ENCODE measurements at regions not wholly inside any gene's neighbourhood (a gene's known extent, or its start where the extent isn't known, plus 50 kb on each side); places are given as distances from the start of the nearest gene placed in this dataset.

- DNase-seq: no peak
These were observed 228.0 kb upstream of the ID2 start for GRCh38 chr2:8453904-8454302.

DNA sequence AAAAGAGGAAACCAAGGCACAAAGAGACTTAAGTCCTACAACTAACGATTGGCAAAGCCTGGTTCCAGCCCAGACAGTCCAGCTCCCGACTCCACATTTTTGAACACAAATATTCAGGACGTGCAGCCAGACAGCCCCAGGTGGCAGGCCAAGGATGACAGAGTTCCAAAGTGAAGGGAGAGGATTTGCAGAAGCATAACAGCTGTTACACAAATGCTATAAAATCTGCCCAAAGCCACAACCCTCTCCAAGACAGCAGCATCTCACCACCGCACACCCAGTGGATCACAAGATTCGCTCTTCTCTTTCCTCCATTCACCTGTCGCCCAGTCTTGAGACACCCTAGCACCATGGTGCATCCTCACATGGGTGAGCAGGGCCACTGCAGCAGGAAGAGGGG, 227.1 kb upstream of the ID2 start:
- DNase-seq: no peak

GRCh38 chr2:8455236-8456150, 226.4 kb upstream of the ID2 start:
- no peak for DNase-seq

DNA sequence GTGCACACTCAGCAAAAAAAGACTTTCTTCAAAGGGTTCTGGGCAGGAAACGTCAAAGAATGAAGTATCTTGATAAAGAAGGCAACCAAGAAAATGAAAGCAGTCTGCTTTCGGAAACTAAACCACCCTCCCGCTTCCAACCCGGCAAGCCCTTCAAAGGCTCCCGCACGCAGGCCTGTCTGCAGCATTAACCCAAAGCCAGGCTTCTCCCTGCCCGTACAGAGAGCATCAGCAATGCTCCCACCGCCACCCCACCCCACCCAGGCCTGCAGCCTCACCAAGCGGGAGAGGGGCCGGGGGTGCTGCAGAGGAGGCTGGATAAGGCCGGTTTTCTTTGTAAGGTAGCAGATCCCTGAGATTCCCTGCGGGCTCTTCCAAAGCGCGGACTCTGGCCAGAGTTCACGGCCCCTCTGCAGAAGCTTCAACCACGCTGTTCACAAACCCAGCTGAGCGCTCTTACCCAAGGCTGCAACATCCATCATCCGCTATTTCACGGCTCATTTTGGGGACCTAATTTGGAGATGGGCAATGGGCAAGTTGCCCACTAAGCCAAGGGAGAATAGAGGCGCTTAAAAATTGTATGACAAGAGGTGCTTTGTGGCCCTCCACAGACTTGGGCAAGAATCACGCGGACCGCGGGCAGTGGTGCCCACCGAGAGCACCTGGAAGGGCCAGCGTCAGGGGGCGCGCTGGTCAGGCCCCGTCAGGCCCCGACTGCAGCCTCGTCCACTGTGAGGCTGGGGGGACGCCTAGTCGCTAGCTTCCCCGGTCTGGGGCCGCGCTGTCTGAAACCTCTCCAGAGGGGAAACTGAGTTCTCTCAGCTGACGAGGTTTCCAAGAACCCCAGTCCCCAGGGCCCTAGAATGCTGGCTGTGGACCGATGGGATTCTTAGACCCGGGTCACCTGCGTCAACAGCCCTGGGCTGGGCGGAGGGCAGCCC, 225.4 kb upstream of the ID2 start:
- no peak for DNase-seq

- no peak for DNase-seq
These were observed 224.8 kb upstream of the ID2 start for GRCh38 chr2:8457092-8457481.

DNA sequence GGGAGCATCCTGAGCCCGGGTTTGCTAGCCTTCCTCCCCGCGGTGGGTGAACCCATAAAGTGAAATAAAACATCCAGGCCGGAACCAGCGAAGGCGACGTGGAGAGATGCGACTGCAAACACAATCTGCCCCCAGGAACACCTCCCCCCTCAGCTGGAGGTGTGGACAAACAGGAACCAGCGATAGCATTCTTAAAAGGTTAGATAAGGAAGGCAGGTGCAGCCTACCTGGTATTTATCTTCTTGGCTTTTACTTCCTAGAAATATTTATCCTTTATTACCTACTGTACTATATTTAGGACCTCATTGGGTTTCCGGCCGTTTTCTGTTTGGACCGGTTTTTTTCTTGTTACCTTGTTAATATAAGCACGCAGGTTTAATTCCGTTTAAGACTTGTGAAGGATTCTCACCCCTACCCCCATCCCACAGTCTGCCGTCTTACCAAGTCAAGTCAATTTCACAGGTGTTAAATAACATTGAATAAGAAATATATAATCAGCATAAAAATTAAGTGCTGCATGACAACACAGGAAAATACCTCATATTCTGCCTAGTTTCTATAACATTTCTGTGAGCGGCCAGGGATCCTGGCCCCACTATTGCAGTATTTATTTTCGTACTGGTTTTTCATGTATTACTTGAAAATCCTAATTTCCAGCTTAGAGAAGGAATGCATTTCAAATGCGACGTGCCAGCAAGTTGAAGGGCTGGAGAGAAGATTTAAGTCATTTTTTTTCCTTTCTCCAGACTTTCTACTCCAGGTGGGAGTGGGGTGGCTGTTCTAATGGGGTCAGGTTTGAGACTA, 224.0 kb upstream of the ID2 start:
- DNase-seq: no peak

GRCh38 chr2:8458503-8459459, 223.1 kb upstream of the ID2 start:
- DNase-seq: no peak

DNA sequence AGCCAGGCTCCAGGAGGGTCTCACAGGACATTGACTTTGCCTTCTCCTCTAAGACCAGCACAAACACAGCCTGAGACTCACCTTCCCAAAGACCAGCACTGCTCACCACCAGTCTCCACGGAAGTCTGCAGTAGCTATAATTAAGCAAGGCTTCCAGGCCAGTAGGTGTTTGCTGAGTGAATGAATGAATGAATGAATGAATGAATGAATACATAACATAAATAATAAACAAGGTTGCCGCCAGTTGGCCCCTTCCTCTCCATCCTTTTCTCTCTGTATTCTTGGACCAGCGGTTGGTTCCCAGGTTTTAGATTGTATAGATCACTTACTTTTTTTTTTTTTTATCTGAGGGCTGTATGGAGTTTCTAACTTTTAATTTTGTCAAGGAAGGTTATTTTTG, 222.4 kb upstream of the ID2 start:
- no peak for DNase-seq

DNA sequence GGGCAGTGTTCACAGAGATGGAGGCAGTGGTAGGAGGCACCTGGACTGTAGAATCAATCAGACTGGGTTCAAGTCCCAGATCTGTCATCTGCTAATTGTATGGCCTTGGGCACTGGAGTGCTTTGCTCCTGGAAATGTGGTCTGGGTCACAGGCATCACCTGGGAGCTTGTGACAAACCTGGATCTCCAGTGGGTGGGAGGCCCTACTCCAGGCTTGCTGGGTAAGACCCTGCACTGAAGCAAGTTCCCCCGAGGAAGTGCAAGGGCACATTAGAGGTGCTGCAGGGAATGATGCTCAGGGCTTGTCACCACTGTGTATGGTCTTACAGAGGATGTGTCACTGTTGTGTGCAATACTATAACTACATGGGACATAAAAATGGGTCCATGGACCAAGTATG, 220.5 kb upstream of the ID2 start:
- DNase-seq: no peak

DNA sequence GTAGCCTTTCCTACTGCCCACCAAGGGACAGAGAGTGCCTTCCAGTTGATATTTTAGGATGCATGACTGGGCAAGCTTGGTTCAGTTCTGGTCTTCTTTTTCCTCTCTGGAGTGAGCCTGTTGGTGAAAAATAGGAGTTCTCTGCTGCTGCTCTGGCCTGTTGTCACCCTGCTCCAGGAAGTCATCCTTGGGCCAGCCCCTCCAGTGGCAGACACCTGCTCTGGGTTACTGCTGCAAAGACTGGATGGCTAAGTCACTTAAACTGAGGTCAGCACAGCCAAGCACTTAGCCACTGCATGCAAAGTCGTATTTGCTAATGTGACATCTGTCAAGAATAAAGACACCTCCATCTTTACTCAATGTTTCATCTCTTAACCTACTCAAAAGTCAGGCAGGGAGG, 219.6 kb upstream of the ID2 start:
- no peak for DNase-seq

DNA sequence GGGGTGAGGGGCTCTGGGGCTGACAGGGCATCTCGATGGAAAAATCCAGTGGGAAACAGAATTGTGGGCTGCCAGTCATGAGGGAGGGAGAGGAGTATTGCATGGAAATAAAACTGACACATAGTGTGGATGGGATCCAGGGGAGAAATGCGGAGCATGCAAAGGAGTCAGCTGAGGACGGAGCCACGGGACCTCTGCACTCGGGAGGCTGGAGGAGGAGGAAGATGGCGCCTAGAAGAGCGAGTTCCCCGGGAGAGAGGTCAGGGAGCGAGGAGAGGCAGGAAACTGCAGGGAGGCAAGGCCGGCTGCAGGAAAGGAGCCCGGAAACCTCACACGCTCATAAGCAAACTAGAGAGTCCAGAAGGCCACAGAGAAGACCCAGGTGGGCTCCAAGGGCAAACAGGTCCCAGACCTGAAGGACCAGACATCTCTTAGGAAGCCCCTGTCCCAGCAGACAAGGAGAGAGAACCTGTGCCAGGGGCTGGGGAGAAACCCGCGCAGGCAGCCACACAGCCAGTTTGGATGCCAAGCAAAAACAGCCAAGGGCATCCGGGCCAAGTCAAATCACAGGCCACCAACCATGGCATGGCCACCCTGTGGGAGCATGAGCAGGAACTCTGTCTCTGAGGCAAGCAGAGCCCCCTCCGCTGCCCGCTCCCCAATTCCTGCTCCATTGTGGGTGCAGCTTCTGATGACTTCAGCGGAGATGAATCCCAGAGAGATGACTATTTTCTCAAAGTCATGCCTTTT, 218.8 kb upstream of the ID2 start:
- no peak for DNase-seq

- no peak for DNase-seq
These were observed 216.3 kb upstream of the ID2 start for GRCh38 chr2:8465560-8465959.

- DNase-seq: no peak
These were observed 212.0 kb upstream of the ID2 start for GRCh38 chr2:8469709-8470493.

DNA sequence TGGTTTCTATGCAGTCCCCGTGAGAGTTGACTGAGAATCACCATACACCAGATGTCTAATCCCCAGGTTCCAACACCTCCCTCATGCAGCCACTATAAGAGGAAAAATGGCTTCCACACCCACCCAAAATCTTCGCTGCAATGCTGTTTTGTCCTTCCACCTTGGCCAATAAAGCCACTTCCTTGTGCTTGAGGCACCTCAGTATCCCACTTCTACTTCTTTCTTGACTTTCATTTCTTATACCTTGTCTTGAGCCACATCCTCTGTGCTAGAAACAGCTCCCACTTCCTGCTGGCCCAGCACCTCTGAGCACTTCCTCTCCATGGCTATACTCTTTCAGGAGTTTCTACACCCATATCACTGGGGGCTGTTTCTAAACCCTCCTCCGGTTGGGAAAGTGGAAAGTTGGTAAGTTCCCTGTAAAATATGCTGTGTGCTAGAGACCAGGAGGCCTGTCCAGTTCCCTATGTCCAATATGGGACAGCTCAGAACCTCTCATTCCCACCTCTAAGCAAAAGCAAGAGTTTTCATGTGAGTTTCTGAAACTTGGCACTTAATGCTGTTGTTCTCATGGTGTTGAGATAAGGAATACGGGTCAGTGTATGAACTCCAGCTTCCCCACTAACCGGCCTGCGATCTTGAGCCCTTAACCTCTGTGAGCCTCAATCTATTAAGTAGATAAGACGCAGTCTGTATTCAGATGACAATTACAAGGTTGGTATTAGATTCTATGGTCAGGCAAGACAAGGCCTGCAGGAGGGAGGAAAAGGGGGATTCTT, 209.1 kb upstream of the ID2 start:
- DNase-seq: no peak

DNA sequence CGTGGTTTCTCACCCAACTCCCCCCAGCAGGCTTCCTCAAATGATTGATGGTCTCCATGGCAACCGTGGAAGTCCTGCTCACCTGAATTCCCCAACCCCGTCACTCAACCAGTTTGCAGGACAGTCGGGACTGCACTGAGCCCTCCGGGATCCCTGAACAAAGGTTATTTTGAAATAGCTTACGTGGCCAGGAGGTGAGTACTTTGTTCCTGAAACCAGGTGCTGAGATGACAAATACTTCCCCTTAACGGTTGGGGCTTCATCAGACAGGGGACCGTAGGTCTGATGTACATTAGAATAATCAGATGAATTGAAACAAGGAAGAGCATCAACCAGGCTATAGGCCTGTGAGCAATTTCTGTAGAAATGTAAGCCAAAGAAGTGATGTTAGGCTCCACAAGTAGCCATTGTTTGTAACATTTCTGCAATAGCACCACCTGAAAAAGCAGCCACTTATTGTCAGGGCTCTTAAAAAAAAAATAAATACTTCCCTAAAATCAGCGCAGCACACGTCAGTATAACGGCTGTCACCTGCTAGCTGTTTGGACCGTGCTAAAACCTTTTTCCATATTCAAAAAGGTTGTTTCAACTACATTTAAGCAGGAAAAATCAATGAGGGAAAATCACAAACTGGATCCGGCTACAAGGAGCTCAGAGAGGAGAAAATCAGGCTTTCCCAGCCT, 206.4 kb upstream of the ID2 start:
- no peak for DNase-seq

- no peak for DNase-seq
These were observed 204.0 kb upstream of the ID2 start for GRCh38 chr2:8477552-8478470.

DNA sequence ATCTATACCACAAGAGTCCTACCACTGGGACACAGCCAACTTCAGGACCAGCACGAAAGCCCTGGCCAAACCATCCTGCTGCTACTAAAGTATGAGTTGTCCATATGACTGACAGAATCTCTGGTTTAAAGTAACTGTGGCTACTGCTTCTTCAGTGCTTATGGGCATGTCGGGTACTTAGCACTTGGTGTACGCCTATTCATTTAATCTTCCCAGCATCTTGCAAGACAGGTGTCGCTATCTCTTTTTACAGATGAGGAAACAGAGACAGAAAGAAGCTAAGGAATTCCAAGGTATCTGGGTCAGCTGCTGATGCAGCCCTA, 203.4 kb upstream of the ID2 start:
- no peak for DNase-seq

DNA sequence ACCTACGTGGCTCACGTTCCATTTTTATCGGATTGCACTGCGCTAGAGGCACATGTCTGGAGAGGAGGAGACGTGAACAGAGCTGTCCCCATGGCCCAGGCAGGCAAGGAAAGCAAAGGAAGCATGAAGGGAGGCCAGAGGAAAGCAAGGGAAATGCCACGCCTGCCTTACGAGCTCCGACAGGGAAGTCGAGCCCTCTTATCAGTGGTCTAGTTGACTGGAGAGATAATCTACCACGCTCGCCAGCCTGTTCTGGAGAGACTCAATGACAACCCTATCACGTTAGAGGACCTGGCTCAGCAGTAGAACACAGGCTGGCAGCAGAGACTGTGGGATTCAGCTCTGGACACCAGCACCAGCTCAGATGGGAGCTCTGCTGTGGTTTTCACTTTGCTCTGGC, 202.6 kb upstream of the ID2 start:
- DNase-seq: no peak
